ENCODE measurements at regions not wholly inside any gene's neighbourhood (a gene's known extent, or its start where the extent isn't known, plus 50 kb on each side); places are given as distances from the start of the nearest gene placed in this dataset.

- intact Hi-C loops (cut with micrococcal nuclease): no loop called here
- CTCF ChIA-PET: no interaction called here
- DNase-seq: no peak
- Mint-ChIP-seq H3K27ac (no peak overlapping the region), H3K9me3 (no peaks in the 10 kb centered on the region), H3K4me3 (no peak overlapping the region), H3K27me3 (ENCODE audit: low read depth) (no peaks in the 10 kb centered on the region), H3K4me1 (ENCODE audit: low read depth) (peaks cover 16% of the 10 kb centered on the region), H3K36me3 (ENCODE audit: low read depth) (no peaks in the 10 kb centered on the region)
These were observed 227.2 kb downstream of the LY86 start for GRCh38 chr6:6815732-6816131.

GRCh38 chr6:6816716-6817115 lies 228.2 kb downstream of the LY86 start:
- DNase-seq: no peak
- Mint-ChIP-seq H3K9me3 (no peaks in the 10 kb centered on the region), H3K36me3 (ENCODE audit: low read depth) (no peaks in the 10 kb centered on the region), H3K27me3 (ENCODE audit: low read depth) (no peaks in the 10 kb centered on the region), H3K4me3 (no peak overlapping the region), H3K27ac (no peak overlapping the region), H3K4me1 (ENCODE audit: low read depth) (peaks cover 6% of the 10 kb centered on the region)
- CTCF ChIA-PET: interaction anchor here (0.7 kb wide), 1 partner anchor 438 kb away, joined by 3 read pairs; no protein-coding TSS in a partner anchor
- intact Hi-C loops (cut with micrococcal nuclease): no loop called here

- Mint-ChIP-seq H3K4me3 (no peak overlapping the region), H3K4me1 (ENCODE audit: low read depth) (no peaks in the 10 kb centered on the region), H3K27me3 (ENCODE audit: low read depth) (no peaks in the 10 kb centered on the region), H3K36me3 (ENCODE audit: low read depth) (no peaks in the 10 kb centered on the region), H3K9me3 (no peaks in the 10 kb centered on the region), H3K27ac (no peak overlapping the region)
- intact Hi-C loops (cut with micrococcal nuclease): no loop called here
- DNase-seq: no peak
- CTCF ChIA-PET: no interaction called here
These were observed 229.6 kb downstream of the LY86 start for GRCh38 chr6:6818078-6818639.

DNA sequence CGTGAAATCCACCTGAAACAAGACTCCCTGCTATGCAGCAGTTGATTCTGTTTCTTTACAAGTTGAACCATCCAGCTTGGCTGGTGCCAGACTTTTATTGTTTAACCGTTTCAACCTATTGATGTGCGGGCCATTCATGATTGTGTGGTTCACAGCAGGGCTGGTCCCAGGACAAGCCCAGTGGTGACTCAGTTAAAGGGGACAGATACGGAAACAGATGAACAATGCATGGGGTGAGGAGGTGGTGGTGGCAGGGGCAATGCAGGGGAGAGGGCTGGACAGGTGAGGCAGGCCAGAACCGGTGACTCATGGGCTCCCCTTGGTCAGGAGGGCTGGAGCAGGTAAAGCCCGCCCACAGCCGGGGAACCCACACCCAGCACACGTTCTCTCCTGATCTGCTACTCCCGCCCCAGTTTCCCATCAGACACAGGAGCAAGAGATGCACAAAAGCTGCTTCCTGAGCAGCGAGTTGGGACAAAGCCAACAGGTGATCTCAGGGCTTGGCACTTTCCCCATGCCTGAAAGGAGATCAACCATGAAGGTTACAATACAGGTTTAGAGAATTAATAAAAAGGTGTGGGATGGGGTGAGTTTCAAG lies 232.2 kb downstream of the LY86 start:
- Mint-ChIP-seq H3K36me3 (ENCODE audit: low read depth) (no peaks in the 10 kb centered on the region), H3K27me3 (ENCODE audit: low read depth) (peaks cover 2% of the 10 kb centered on the region), H3K9me3 (no peaks in the 10 kb centered on the region), H3K4me3 (no peak overlapping the region), H3K4me1 (ENCODE audit: low read depth) (no peaks in the 10 kb centered on the region), H3K27ac (no peak overlapping the region)
- intact Hi-C loops (cut with micrococcal nuclease): no loop called here
- CTCF ChIA-PET: no interaction called here
- DNase-seq: no peak

DNA sequence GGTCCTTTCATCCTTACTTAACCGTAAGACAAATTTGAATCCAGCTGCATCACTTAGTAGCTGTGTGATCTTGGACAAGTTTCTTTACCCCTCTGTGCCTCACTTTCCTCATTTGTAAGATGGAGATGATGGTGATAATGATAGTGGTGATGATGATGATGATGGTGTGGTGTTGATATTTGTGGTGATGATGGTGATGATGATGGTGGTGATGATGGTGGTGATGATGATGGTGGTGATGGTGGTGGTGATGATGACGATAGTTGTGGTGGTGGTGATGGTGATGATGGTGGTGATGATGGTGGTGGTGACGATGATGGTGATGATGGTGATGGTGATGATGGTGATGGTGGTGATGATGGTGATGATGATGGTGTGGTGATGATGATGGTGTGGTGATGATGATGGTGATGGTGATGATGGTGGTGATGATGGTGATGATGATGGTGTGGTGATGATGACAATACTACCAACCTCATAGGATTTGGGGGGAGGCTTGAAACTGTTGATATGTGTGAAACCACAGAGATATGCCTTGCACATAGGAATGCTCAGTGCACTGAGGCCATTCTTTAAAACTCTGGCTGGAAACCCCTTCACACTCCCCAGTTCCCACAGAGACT lies 233.2 kb downstream of the LY86 start:
- Mint-ChIP-seq H3K4me1 (ENCODE audit: low read depth) (no peaks in the 10 kb centered on the region), H3K9me3 (no peaks in the 10 kb centered on the region), H3K36me3 (ENCODE audit: low read depth) (no peaks in the 10 kb centered on the region), H3K27me3 (ENCODE audit: low read depth) (peaks cover 3% of the 10 kb centered on the region), H3K4me3 (no peak overlapping the region), H3K27ac (no peak overlapping the region)
- intact Hi-C loops (cut with micrococcal nuclease): no loop called here
- DNase-seq: no peak
- CTCF ChIA-PET: interaction anchor here (0.6 kb wide), 1 partner anchor 21 kb away, joined by 5 read pairs; no protein-coding TSS in a partner anchor

DNA sequence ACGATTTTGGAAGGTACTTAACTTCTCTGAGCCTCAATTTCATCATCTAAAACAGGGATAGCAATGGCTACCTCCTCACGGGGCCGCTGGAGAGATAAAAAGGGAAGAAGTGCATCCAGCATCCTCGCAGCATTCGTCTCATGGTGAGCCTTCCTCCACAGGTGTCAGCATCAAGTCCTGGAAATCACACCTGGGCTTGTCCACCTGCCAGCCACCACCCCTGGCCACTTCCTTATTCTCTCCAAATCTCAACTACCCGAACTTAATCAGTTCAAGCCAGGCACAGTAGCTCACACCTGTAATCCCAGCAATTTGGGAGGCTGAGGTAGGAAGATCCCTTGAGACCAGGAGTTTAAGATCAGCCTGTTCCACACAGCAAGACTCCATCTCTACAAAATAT lies 234.5 kb downstream of the LY86 start:
- CTCF ChIA-PET: no interaction called here

DNA sequence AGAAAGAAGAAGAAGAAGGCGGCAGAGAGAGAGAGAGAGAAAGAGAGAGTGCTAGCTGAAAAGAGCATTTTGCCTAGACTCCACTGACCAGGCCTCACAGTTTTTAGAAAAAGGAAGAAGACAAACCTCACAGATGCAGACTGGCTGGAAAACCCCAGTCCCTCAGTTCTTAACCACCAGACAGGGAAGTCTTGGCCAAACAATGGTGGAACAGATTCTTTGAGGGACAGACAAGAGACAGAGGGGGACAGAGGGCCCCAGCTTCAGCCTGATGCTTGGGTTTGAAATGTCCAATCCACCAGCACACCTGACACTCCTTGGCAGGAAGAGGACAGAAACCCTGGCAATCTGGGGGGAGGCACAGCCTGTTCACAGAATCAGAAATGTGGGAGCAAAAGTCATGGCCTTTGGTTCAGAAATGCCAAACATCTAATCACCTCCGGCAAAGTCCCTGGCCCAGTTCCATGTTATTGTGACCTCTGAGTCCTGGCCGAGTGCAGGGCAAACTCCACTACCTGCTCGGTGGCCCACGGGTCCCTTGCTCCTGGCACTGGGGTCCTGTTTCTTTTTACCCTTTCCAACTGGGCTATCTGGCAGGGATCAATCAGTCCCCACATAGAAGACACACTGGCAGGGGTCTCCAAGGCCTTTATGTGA lies 235.2 kb downstream of the LY86 start:
- Mint-ChIP-seq H3K36me3 (ENCODE audit: low read depth) (no peaks in the 10 kb centered on the region), H3K27ac (no peak overlapping the region), H3K9me3 (no peaks in the 10 kb centered on the region), H3K4me1 (ENCODE audit: low read depth) (no peaks in the 10 kb centered on the region), H3K4me3 (no peak overlapping the region), H3K27me3 (ENCODE audit: low read depth) (peaks cover 3% of the 10 kb centered on the region)
- no peak for DNase-seq
- intact Hi-C loops (cut with micrococcal nuclease): no loop called here
- CTCF ChIA-PET: no interaction called here

More for the DNA sequence above, 234.5 kb downstream of the LY86 start:
- Mint-ChIP-seq H3K27ac (no peak overlapping the region), H3K9me3 (no peaks in the 10 kb centered on the region), H3K4me3 (no peak overlapping the region), H3K4me1 (ENCODE audit: low read depth) (no peaks in the 10 kb centered on the region), H3K36me3 (ENCODE audit: low read depth) (no peaks in the 10 kb centered on the region), H3K27me3 (ENCODE audit: low read depth) (peaks cover 3% of the 10 kb centered on the region)
- DNase-seq: no peak
- intact Hi-C loops (cut with micrococcal nuclease): no loop called here

DNA sequence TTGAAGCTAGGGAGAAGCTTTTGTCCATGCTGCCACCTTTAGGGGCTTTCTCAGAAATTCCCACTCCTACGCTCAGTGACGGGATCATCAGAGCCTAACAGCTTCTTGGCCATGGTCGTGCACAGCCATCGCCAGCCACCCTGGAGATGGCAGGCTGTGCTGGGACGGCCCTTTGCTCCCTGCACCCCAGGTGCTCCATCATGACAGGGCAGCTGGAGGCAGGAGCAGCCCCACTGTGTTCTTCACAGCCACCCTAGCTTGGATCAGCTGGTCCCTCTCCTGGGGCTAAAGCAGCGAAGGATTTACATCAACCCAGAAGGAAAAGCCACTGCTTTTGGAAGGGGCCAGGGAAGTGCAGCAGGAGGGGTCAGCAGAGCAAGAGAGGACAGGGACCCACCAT lies 235.9 kb downstream of the LY86 start:
- H3K4me1 Mint-ChIP-seq (ENCODE audit: low read depth): no peaks in the 10 kb centered on the region
- H3K4me3 Mint-ChIP-seq: no peak overlapping the region
- CTCF ChIA-PET: no interaction called here
- no peaks in the 10 kb centered on the region for H3K9me3 Mint-ChIP-seq
- no peak overlapping the region for H3K27ac Mint-ChIP-seq
- H3K36me3 Mint-ChIP-seq (ENCODE audit: low read depth): no peaks in the 10 kb centered on the region
- intact Hi-C loops (cut with micrococcal nuclease): no loop called here
- peaks cover 3% of the 10 kb centered on the region for H3K27me3 Mint-ChIP-seq (ENCODE audit: low read depth)
- no peak for DNase-seq

DNA sequence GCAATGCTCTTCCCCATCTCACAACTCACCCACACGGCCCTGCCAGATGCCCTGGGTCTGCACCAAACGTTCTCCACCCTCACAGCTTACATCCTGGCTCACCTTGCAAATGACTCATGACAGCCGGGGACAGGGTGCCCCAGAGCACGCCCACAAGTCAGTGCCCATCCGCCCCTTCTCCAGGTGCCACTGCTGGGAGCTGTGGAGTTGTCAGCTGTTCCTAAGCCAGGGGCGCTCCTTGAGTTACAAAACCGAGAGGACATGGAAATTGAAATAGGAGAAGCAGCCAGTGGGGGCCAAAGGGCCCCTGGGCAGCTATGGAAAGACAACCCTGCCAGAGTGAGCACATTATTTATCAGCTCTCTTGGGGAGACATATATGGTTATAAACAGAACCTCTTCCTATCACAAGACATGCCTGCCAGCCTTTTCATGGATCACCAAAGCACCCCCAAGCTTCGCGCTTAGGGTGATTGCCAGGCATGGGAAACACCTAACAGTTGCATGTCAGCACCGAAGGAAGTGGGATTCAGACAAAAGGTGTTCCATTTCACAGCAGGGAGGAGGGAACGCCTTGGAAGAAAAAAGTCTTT lies 236.8 kb downstream of the LY86 start:
- Mint-ChIP-seq H3K36me3 (ENCODE audit: low read depth) (no peaks in the 10 kb centered on the region), H3K9me3 (no peaks in the 10 kb centered on the region), H3K27ac (no peak overlapping the region), H3K4me1 (ENCODE audit: low read depth) (no peaks in the 10 kb centered on the region), H3K4me3 (no peak overlapping the region), H3K27me3 (ENCODE audit: low read depth) (peaks cover 3% of the 10 kb centered on the region)
- no peak for DNase-seq
- CTCF ChIA-PET: no interaction called here
- intact Hi-C loops (cut with micrococcal nuclease): no loop called here

DNA sequence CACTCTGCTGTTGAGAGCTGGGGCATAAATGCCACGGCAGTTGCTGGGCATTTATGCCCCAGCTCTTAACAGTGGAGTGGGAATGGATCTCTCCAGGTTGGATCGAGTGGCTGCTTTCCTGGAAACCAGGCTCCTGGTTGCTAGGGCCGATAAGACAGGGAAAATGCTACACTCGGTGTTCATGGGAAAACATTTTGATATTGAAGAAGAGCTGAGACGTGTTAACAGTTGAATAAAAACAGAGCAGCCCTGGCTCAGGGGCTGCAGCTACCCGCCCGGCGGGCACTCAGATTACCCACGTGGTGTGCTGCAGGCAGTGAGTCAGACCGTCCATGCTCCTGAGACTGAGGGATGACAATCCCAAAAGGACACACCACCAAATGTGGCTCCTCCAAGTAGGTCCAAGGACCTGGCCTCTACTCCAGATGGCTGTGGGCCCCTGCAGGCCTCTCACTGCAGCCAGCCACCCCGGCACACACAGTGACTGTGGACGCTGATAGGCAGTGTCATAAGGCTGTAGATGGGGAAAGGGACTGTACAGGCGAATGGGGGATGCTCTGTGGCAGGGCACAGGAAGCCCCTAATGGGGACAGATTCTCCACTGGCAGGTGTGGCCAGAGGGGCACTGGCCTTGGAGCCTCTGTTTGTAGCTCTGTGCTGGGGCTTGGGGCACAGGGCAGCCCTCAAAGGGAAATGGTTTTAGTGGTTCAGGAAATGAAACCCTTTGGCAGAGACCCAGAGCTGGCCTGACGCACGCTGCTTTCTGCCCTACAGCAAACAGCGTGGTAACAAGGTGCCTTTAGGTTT lies 237.8 kb downstream of the LY86 start:
- H3K9me3 Mint-ChIP-seq: no peaks in the 10 kb centered on the region
- intact Hi-C loops (cut with micrococcal nuclease): no loop called here
- CTCF ChIA-PET: interaction anchor here (0.6 to 1.1 kb wide), 2 partner anchors 201 to 826 kb away, joined by 3 read pairs; no protein-coding TSS in a partner anchor
- no peak for DNase-seq
- no peak overlapping the region for H3K27ac Mint-ChIP-seq
- no peaks in the 10 kb centered on the region for H3K36me3 Mint-ChIP-seq (ENCODE audit: low read depth)
- no peaks in the 10 kb centered on the region for H3K4me1 Mint-ChIP-seq (ENCODE audit: low read depth)
- no peak overlapping the region for H3K4me3 Mint-ChIP-seq
- H3K27me3 Mint-ChIP-seq (ENCODE audit: low read depth): peaks cover 3% of the 10 kb centered on the region

DNA sequence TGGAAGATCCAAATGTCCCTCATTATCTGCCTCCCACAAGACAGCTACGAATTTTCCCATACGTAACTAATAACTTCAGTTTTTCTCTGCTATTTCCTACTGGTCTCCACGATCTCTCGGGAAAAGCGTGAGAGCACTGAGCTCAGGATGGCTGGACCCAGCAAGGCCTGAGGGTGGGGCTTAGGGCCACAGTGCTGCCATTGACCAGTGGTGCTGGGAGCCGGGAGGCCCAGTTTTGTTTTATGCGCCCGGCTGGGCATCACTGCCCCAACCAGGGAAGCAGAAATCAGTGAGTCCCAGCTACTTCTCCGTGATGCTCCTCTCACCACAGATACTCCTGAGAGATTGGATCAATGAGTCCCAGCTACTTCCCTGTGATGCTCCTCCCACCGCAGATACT lies 238.4 kb downstream of the LY86 start:
- intact Hi-C loops (cut with micrococcal nuclease): no loop called here
- Mint-ChIP-seq H3K36me3 (ENCODE audit: low read depth) (no peaks in the 10 kb centered on the region), H3K4me1 (ENCODE audit: low read depth) (no peaks in the 10 kb centered on the region), H3K27ac (no peak overlapping the region), H3K9me3 (no peaks in the 10 kb centered on the region), H3K27me3 (ENCODE audit: low read depth) (peaks cover 3% of the 10 kb centered on the region), H3K4me3 (no peak overlapping the region)
- no peak for DNase-seq
- CTCF ChIA-PET: interaction anchor here (1.1 kb wide), 1 partner anchor 202 kb away, joined by 3 read pairs; no protein-coding TSS in a partner anchor
